PFSK-1 (cell line): ENCODE measurements at regions not wholly inside any gene's neighbourhood (a gene's known extent, or its start where the extent isn't known, plus 50 kb on each side); places are given as distances from the start of the nearest gene placed in this dataset.

Experiments used
- FOXP2 ChIP-seq: optimal IDR thresholded peaks from 2 replicates; pipeline ENCODE3; 2011; ENCODE audit warnings: borderline replicate concordance, control low read depth, inconsistent platforms; ENCODE audit not compliant: insufficient read depth; ENCODE audit errors: extremely low read length, extremely low read depth
- POLR2AphosphoS5 ChIP-seq: IDR thresholded peaks from 2 replicates; pipeline ENCODE4 v1.6.1; 2012; ENCODE audit warnings: low read depth, mild to moderate bottlenecking, control low read depth, low read length, moderate library complexity
- REST ChIP-seq, 2 experiments: IDR thresholded peaks; 2 replicates each; pipeline versions ENCODE4 v1.6.1 to v1.8.0; 2011 to 2012; ENCODE audit warnings: low read depth in 2 of 2, low read length in 2 of 2, control low read depth in 1 of 2, inconsistent platforms in 1 of 2, mild to moderate bottlenecking in 1 of 2, moderate library complexity in 1 of 2; ENCODE audit not compliant: insufficient read depth in 1 of 2
- SIN3A ChIP-seq: IDR thresholded peaks from 2 replicates; pipeline ENCODE4 v1.6.1; 2012; ENCODE audit warnings: mild to moderate bottlenecking, low read length, moderate library complexity, borderline replicate concordance; ENCODE audit not compliant: insufficient read depth
- TAF1 ChIP-seq: IDR thresholded peaks from 2 replicates; pipeline ENCODE4 v1.6.1; 2012; ENCODE audit warnings: low read length, control low read depth, borderline replicate concordance; ENCODE audit not compliant: insufficient read depth

- TF ChIP-seq SIN3A (no peak), FOXP2 (no peak), TAF1 (no peak), REST (IDR thresholded peaks at IDR 0.05; ENCODE audit: insufficient read depth in 1 of 2, low read depth in 2 of 2, low read length in 2 of 2) (no peak), POLR2AphosphoS5 (no peak)
Measured at GRCh38 chr13:88162076-88162702, 491.0 kb downstream of the SLITRK5 start.

DNA sequence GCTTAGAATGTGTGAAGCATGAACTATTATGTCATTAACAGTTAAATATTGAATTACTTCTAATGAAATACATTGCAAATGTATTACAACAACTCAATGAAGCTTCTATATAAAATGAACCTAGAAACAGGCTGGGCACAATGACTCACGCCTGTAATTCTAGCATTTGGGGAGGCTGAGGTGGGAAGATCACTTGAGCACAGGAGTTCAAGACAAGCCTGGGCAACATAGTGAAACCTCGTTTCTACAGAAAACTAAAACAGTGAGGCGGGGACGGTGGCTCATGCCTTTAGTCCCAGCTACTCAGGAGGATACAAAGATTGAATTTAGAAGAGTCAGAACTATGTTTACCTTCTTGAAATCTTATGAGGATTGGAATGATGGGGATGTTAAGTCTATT lies 505.1 kb downstream of the SLITRK5 start:
- TF ChIP-seq FOXP2: no peak
- no peak for TF ChIP-seq POLR2AphosphoS5
- TF ChIP-seq TAF1: no peak
- TF ChIP-seq SIN3A: no peak
- TF ChIP-seq REST (IDR thresholded peaks at IDR 0.05; ENCODE audit: insufficient read depth in 1 of 2, low read depth in 2 of 2, low read length in 2 of 2): no peak

- no peak for TF ChIP-seq TAF1
- no peak for TF ChIP-seq POLR2AphosphoS5
- no peak for TF ChIP-seq FOXP2
- no peak for TF ChIP-seq SIN3A
- no peak for TF ChIP-seq REST (IDR thresholded peaks at IDR 0.05; ENCODE audit: insufficient read depth in 1 of 2, low read depth in 2 of 2, low read length in 2 of 2)
Measured at GRCh38 chr13:88183440-88183839, 512.3 kb downstream of the SLITRK5 start.

GRCh38 chr13:88188986-88189385 lies 517.8 kb downstream of the SLITRK5 start:
- no peak for TF ChIP-seq SIN3A
- no peak for TF ChIP-seq POLR2AphosphoS5
- no peak for TF ChIP-seq REST (IDR thresholded peaks at IDR 0.05; ENCODE audit: insufficient read depth in 1 of 2, low read depth in 2 of 2, low read length in 2 of 2)
- TF ChIP-seq FOXP2: no peak
- no peak for TF ChIP-seq TAF1

DNA sequence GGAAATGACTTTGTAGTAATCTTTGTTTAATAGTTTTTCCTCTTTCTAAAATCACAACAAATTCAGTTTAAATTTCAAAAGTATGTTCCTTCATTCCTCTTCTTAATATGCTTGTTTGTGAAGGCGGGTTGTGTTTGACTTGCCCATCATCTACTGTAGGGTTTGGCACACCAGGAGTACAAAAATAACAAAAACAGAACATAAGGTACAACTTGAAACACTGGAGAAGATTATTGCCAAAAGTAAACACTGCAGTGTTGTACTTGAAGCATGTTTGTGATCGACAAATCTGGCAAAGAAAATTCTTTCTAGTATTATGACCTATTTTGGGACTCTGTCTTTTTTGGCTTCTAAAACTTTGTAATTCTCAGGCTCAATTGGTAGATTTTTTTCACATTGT lies 518.6 kb downstream of the SLITRK5 start:
- no peak for TF ChIP-seq POLR2AphosphoS5
- TF ChIP-seq SIN3A: no peak
- no peak for TF ChIP-seq REST (IDR thresholded peaks at IDR 0.05; ENCODE audit: insufficient read depth in 1 of 2, low read depth in 2 of 2, low read length in 2 of 2)
- no peak for TF ChIP-seq FOXP2
- TF ChIP-seq TAF1: no peak
